Breast epithelium (tissue), 3 donors: ENCODE measurements at regions not wholly inside any gene's neighbourhood (a gene's known extent, or its start where the extent isn't known, plus 50 kb on each side); places are given as distances from the start of the nearest gene placed in this dataset.

Source experiments
- POLR2A ChIP-seq: fragments of 450-650 bp; IDR thresholded peaks from one replicate; pipeline ENCODE4 v1.6.1; 2016; ENCODE audit warnings: antibody characterized with exemption, mild to moderate bottlenecking, moderate library complexity
- TF ChIP-seq, protein P1 (sequence below), 3 donors: fragments of 450-650 bp; IDR thresholded peaks; one replicate each; pipeline ENCODE4 v1.5.1; 2016 to 2017; ENCODE audit warnings: antibody characterized with exemption in 3 of 3, mild to moderate bottlenecking in 3 of 3, moderate library complexity in 3 of 3

DNA sequence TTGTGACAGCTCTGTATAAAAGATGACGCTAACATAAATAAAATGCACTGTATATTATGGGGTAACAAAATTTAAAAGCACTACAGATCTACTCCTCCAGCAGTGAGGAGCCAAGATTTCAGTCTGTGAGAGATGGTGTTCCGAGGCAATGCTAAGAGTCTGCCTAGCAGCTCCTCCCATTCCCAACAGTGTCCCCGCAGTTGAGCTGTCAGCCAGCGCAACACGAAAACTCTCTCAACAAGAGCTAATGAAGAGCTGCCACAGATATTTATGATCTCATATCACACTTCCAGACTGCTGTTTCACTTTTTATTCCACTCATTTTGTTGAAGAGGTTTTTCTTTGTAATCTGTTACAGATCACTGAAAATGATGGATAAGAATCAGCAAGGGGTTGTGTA lies 53.9 kb upstream of the ESRRG start:
- no peak for TF ChIP-seq POLR2A
- TF ChIP-seq, protein P1, sequence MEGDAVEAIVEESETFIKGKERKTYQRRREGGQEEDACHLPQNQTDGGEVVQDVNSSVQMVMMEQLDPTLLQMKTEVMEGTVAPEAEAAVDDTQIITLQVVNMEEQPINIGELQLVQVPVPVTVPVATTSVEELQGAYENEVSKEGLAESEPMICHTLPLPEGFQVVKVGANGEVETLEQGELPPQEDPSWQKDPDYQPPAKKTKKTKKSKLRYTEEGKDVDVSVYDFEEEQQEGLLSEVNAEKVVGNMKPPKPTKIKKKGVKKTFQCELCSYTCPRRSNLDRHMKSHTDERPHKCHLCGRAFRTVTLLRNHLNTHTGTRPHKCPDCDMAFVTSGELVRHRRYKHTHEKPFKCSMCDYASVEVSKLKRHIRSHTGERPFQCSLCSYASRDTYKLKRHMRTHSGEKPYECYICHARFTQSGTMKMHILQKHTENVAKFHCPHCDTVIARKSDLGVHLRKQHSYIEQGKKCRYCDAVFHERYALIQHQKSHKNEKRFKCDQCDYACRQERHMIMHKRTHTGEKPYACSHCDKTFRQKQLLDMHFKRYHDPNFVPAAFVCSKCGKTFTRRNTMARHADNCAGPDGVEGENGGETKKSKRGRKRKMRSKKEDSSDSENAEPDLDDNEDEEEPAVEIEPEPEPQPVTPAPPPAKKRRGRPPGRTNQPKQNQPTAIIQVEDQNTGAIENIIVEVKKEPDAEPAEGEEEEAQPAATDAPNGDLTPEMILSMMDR (IDR thresholded peaks at IDR 0.05), result no peak
